GM12878 (cell line): ENCODE measurements at regions not wholly inside any gene's neighbourhood (a gene's known extent, or its start where the extent isn't known, plus 50 kb on each side); places are given as distances from the start of the nearest gene placed in this dataset.

Experiments
- BHLHE40 ChIP-seq, 2 experiments: fragments of 450-650 bp in 1 of 2; IDR thresholded peaks; 2 replicates each; pipeline ENCODE4 v1.6.1; 2011 to 2017; ENCODE audit warnings: low read depth in 2 of 2, borderline replicate concordance in 1 of 2, improper control_type of control experiment in 1 of 2, low read length in 1 of 2, mild to moderate bottlenecking in 1 of 2
- CREB1 ChIP-seq: IDR thresholded peaks from 2 replicates; pipeline ENCODE4 v1.6.1; 2012; ENCODE audit warnings: low read depth, mild to moderate bottlenecking, inconsistent platforms
- CREM ChIP-seq: IDR thresholded peaks from 2 replicates; pipeline ENCODE4 v1.6.1; 2014; ENCODE audit warnings: antibody characterized with exemption, low read depth
- FOXM1 ChIP-seq: IDR thresholded peaks from 2 replicates; pipeline ENCODE4 v1.6.1; 2012; ENCODE audit warnings: low read depth, mild to moderate bottlenecking, inconsistent platforms, low read length, moderate library complexity
- PAX8 ChIP-seq: fragments of 450-650 bp; IDR thresholded peaks from 2 replicates; pipeline ENCODE4 v1.6.1; 2017; ENCODE audit warnings: mild to moderate bottlenecking, moderate library complexity
- RBBP5 ChIP-seq: fragments of 200-600 bp; sonication (generic); conservative IDR thresholded peaks from 2 replicates; pipeline ENCODE4 v1.6.1; 2016
- RCOR1 ChIP-seq: conservative IDR thresholded peaks from 2 replicates; pipeline ENCODE4 v1.6.1; 2012; ENCODE audit warnings: low read depth, low read length, improper control_type of control experiment
- SIX5 ChIP-seq: IDR thresholded peaks from 2 replicates; pipeline ENCODE4 v1.6.1; 2011; ENCODE audit warnings: mild to moderate bottlenecking, low read depth, low read length, moderate library complexity; ENCODE audit not compliant: severe bottlenecking
- SMC3 ChIP-seq: IDR thresholded peaks from 2 replicates; pipeline ENCODE4 v1.6.1; 2011; ENCODE audit warnings: low read length, improper control_type of control experiment, borderline replicate concordance
- SREBF1 ChIP-seq: IDR thresholded peaks from 2 replicates; pipeline ENCODE4 v1.6.1; 2012; ENCODE audit warnings: mild to moderate bottlenecking, low read length
- TBL1XR1 ChIP-seq: IDR thresholded peaks from 2 replicates; pipeline ENCODE4 v1.6.1; 2012; ENCODE audit warnings: low read depth, low read length, improper control_type of control experiment
- TCF7 ChIP-seq: IDR thresholded peaks from 2 replicates; pipeline ENCODE4 v1.6.1; 2014; ENCODE audit warnings: antibody characterized with exemption, borderline replicate concordance
- YBX1 ChIP-seq: fragments of 450-650 bp; IDR thresholded peaks from 2 replicates; pipeline ENCODE4 v1.6.1; 2016; ENCODE audit warnings: antibody characterized with exemption
- YY1 ChIP-seq: IDR thresholded peaks from 2 replicates; pipeline ENCODE4 v1.6.1; 2011; ENCODE audit warnings: low read depth, mild to moderate bottlenecking, low read length
- ZNF274 ChIP-seq: IDR thresholded peaks from one replicate; pipeline ENCODE4 v1.8.0; 2011; ENCODE audit not compliant: insufficient read length, insufficient read depth
- TF ChIP-seq, protein P1 (sequence below): fragments of 450-650 bp; IDR thresholded peaks from 2 replicates; pipeline ENCODE4 v1.6.1; 2016; ENCODE audit warnings: mild to moderate bottlenecking
- TF ChIP-seq, protein P2 (sequence below): fragments of 450-650 bp; IDR thresholded peaks from 2 replicates; pipeline ENCODE4 v1.6.1; 2017; ENCODE audit warnings: mild to moderate bottlenecking, moderate library complexity
- TF ChIP-seq, protein P3 (sequence below): IDR thresholded peaks from 2 replicates; pipeline ENCODE4 v1.6.1; 2012; ENCODE audit warnings: low read depth, low read length, improper control_type of control experiment
- TF ChIP-seq, protein P4 (sequence below): fragments of 450-650 bp; IDR thresholded peaks from 2 replicates; pipeline ENCODE4 v1.6.1; 2017; ENCODE audit warnings: mild to moderate bottlenecking, moderate library complexity

DNA sequence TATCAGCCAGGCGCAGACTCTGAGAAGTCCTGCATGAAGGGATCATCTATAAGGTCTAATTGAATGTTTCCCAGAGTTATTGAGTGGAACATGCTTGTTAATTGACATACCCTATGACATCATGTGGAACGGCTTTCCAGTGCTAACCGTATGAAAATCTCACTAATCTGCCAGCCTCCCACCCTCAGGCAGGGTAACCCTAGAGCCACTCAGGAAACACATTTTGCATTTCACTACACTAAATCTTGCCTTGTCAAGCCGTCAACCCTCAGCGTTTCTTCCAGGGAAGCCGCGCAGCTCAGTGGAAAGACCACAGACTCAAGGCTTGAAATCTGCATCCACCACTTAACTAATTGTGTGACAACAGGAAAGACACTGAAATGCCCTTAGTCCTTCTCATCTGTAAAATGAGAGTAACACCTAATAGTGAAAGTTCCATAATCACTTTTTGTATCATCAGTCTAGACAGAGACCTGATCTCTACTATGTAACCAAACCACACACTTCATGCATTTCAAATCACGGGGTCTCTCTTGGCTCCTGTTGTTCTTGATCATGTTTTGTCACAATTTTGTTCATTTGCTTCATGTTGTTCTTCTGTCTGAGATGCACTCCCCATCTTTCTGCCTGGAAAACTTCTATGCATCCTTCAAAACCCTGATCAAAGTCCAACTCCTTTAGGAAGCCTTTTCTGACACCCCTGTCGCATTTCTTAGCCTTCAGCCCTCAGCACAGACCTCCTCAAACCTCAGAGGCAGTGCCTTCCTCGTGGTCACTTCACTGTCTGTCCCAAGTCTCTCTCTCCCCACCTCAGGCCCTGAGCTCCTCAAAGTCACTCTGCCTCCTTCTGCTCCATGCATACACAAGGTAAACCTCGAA is 246.5 kb downstream of the TOMM20 start (continued):
- TF ChIP-seq, protein P1, sequence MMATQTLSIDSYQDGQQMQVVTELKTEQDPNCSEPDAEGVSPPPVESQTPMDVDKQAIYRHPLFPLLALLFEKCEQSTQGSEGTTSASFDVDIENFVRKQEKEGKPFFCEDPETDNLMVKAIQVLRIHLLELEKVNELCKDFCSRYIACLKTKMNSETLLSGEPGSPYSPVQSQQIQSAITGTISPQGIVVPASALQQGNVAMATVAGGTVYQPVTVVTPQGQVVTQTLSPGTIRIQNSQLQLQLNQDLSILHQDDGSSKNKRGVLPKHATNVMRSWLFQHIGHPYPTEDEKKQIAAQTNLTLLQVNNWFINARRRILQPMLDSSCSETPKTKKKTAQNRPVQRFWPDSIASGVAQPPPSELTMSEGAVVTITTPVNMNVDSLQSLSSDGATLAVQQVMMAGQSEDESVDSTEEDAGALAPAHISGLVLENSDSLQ = peak; percentile 28; the same call in 1 of the 2 replicates
- peak; percentile 53; the same call in 1 of the 2 replicates for TF ChIP-seq TCF7
- no peak for TF ChIP-seq YY1
- TF ChIP-seq RBBP5 = no peak
- no peak for TF ChIP-seq SIX5
- TF ChIP-seq FOXM1 = peak; percentile 94
- TF ChIP-seq SREBF1 = peak; percentile 24; the same call in 1 of the 2 replicates
- peak; percentile 94 for TF ChIP-seq CREM
- peak; percentile 83 for TF ChIP-seq BHLHE40 (IDR thresholded peaks at IDR 0.05; ENCODE audit: borderline replicate concordance in 1 of 2, low read depth in 2 of 2, low read length in 1 of 2)
- TF ChIP-seq, protein P2, sequence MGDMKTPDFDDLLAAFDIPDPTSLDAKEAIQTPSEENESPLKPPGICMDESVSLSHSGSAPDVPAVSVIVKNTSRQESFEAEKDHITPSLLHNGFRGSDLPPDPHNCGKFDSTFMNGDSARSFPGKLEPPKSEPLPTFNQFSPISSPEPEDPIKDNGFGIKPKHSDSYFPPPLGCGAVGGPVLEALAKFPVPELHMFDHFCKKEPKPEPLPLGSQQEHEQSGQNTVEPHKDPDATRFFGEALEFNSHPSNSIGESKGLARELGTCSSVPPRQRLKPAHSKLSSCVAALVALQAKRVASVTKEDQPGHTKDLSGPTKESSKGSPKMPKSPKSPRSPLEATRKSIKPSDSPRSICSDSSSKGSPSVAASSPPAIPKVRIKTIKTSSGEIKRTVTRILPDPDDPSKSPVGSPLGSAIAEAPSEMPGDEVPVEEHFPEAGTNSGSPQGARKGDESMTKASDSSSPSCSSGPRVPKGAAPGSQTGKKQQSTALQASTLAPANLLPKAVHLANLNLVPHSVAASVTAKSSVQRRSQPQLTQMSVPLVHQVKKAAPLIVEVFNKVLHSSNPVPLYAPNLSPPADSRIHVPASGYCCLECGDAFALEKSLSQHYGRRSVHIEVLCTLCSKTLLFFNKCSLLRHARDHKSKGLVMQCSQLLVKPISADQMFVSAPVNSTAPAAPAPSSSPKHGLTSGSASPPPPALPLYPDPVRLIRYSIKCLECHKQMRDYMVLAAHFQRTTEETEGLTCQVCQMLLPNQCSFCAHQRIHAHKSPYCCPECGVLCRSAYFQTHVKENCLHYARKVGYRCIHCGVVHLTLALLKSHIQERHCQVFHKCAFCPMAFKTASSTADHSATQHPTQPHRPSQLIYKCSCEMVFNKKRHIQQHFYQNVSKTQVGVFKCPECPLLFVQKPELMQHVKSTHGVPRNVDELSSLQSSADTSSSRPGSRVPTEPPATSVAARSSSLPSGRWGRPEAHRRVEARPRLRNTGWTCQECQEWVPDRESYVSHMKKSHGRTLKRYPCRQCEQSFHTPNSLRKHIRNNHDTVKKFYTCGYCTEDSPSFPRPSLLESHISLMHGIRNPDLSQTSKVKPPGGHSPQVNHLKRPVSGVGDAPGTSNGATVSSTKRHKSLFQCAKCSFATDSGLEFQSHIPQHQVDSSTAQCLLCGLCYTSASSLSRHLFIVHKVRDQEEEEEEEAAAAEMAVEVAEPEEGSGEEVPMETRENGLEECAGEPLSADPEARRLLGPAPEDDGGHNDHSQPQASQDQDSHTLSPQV = 0 out of 2 replicates have a peak, but pooled peaks have one; percentile 31
- TF ChIP-seq RCOR1 = peak; percentile 80; the same call in 1 of the 2 replicates
- TF ChIP-seq, protein P3, sequence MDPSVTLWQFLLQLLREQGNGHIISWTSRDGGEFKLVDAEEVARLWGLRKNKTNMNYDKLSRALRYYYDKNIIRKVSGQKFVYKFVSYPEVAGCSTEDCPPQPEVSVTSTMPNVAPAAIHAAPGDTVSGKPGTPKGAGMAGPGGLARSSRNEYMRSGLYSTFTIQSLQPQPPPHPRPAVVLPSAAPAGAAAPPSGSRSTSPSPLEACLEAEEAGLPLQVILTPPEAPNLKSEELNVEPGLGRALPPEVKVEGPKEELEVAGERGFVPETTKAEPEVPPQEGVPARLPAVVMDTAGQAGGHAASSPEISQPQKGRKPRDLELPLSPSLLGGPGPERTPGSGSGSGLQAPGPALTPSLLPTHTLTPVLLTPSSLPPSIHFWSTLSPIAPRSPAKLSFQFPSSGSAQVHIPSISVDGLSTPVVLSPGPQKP = no peak
- TF ChIP-seq PAX8 = no peak
- no peak for TF ChIP-seq ZNF274
- TF ChIP-seq CREB1 = peak; percentile 61
- peak; percentile 96 for TF ChIP-seq TBL1XR1
- TF ChIP-seq, protein P4, sequence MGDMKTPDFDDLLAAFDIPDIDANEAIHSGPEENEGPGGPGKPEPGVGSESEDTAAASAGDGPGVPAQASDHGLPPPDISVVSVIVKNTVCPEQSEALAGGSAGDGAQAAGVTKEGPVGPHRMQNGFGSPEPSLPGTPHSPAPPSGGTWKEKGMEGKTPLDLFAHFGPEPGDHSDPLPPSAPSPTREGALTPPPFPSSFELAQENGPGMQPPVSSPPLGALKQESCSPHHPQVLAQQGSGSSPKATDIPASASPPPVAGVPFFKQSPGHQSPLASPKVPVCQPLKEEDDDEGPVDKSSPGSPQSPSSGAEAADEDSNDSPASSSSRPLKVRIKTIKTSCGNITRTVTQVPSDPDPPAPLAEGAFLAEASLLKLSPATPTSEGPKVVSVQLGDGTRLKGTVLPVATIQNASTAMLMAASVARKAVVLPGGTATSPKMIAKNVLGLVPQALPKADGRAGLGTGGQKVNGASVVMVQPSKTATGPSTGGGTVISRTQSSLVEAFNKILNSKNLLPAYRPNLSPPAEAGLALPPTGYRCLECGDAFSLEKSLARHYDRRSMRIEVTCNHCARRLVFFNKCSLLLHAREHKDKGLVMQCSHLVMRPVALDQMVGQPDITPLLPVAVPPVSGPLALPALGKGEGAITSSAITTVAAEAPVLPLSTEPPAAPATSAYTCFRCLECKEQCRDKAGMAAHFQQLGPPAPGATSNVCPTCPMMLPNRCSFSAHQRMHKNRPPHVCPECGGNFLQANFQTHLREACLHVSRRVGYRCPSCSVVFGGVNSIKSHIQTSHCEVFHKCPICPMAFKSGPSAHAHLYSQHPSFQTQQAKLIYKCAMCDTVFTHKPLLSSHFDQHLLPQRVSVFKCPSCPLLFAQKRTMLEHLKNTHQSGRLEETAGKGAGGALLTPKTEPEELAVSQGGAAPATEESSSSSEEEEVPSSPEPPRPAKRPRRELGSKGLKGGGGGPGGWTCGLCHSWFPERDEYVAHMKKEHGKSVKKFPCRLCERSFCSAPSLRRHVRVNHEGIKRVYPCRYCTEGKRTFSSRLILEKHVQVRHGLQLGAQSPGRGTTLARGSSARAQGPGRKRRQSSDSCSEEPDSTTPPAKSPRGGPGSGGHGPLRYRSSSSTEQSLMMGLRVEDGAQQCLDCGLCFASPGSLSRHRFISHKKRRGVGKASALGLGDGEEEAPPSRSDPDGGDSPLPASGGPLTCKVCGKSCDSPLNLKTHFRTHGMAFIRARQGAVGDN = peak; percentile 61
- TF ChIP-seq SMC3 = peak; percentile 34; the same call in 1 of the 2 replicates
- TF ChIP-seq YBX1 = no peak
